H9 (cell line): ENCODE measurements at regions not wholly inside any gene's neighbourhood (a gene's known extent, or its start where the extent isn't known, plus 50 kb on each side); places are given as distances from the start of the nearest gene placed in this dataset.

Experiments used
- DNase-seq: peaks from one replicate; pipeline ENCODE4 v3.0.0-alpha.2; 2017
- H2AFZ ChIP-seq: one replicate; pipeline ENCODE4 v1.6.1; 2013; ENCODE audit warnings: mild to moderate bottlenecking, low read length, control low read depth, moderate library complexity
- H2AK5ac ChIP-seq: 2 replicates; pipeline ENCODE4 v1.6.1; 2013; ENCODE audit warnings: low read length, control low read depth, mixed read lengths; ENCODE audit not compliant: insufficient read length
- H2BK120ac ChIP-seq: one replicate; pipeline ENCODE4 v1.6.1; 2013; ENCODE audit warnings: low read depth, mild to moderate bottlenecking, low read length, control low read depth, inconsistent platforms; ENCODE audit not compliant: poor library complexity, severe bottlenecking
- H2BK12ac ChIP-seq: 2 replicates; pipeline ENCODE4 v1.6.1; 2013; ENCODE audit warnings: low read length, control low read depth, mixed read lengths, low read depth; ENCODE audit not compliant: insufficient read length
- H2BK15ac ChIP-seq: 2 replicates; pipeline ENCODE4 v1.6.1; 2013; ENCODE audit warnings: low read depth, low read length, control low read depth
- H2BK20ac ChIP-seq: one replicate; pipeline ENCODE4 v1.6.1; 2013; ENCODE audit warnings: low read depth, mild to moderate bottlenecking, low read length, control low read depth, inconsistent platforms; ENCODE audit not compliant: poor library complexity, severe bottlenecking
- H2BK5ac ChIP-seq: 2 replicates; pipeline ENCODE4 v1.6.1; 2013; ENCODE audit warnings: low read length, control low read depth, mixed read lengths; ENCODE audit not compliant: insufficient read length
- H3K14ac ChIP-seq: 2 replicates; pipeline ENCODE4 v1.6.1; 2013; ENCODE audit warnings: low read length, control low read depth; ENCODE audit not compliant: insufficient read depth
- H3K18ac ChIP-seq: 2 replicates; pipeline ENCODE4 v1.6.1; 2013; ENCODE audit warnings: low read depth, mild to moderate bottlenecking, mixed read lengths, low read length, control low read depth; ENCODE audit not compliant: insufficient read length
- H3K23ac ChIP-seq: 2 replicates; pipeline ENCODE4 v1.6.1; 2013; ENCODE audit warnings: low read length, control low read depth, mixed read lengths, low read depth; ENCODE audit not compliant: insufficient read length
- H3K23me2 ChIP-seq: 2 replicates; pipeline ENCODE4 v1.6.1; 2013; ENCODE audit warnings: low read depth, mild to moderate bottlenecking, mixed read lengths, low read length, control low read depth; ENCODE audit not compliant: insufficient read length, poor library complexity, severe bottlenecking
- H3K27ac ChIP-seq: 2 replicates; pipeline ENCODE4 v1.5.1; 2013; ENCODE audit warnings: low read length, control low read depth, mixed read lengths, low read depth; ENCODE audit not compliant: insufficient read length
- H3K27me3 ChIP-seq: 2 replicates; pipeline ENCODE4 v1.6.1; 2013; ENCODE audit warnings: low read length, control low read depth, inconsistent platforms; ENCODE audit not compliant: insufficient read depth
- H3K4ac ChIP-seq: 2 replicates; pipeline ENCODE4 v1.6.1; 2013; ENCODE audit warnings: low read depth, mild to moderate bottlenecking, control low read depth, inconsistent platforms, low read length, moderate library complexity
- H3K4me1 ChIP-seq: 2 replicates; pipeline ENCODE4 v1.6.1; 2013; ENCODE audit warnings: low read length, control low read depth, inconsistent platforms; ENCODE audit not compliant: insufficient read depth
- H3K4me2 ChIP-seq: 2 replicates; pipeline ENCODE4 v1.6.1; 2013; ENCODE audit warnings: low read length, control low read depth, mixed read lengths; ENCODE audit not compliant: insufficient read length, insufficient read depth
- H3K56ac ChIP-seq: 2 replicates; pipeline ENCODE4 v1.6.1; 2013; ENCODE audit warnings: low read depth, mild to moderate bottlenecking, mixed read lengths, low read length, control low read depth; ENCODE audit not compliant: insufficient read length
- H3K79me1 ChIP-seq: 2 replicates; pipeline ENCODE4 v1.6.1; 2013; ENCODE audit warnings: low read depth, mild to moderate bottlenecking, moderate library complexity, low read length, control low read depth, inconsistent platforms; ENCODE audit not compliant: insufficient read depth, poor library complexity, severe bottlenecking
- H3K79me2 ChIP-seq: 2 replicates; pipeline ENCODE4 v1.6.1; 2013; ENCODE audit warnings: low read length, control low read depth, inconsistent platforms; ENCODE audit not compliant: insufficient read depth
- H3K9ac ChIP-seq: 2 replicates; pipeline ENCODE4 v1.6.1; 2013; ENCODE audit warnings: low read length, control low read depth, mixed read lengths; ENCODE audit not compliant: insufficient read length; ENCODE audit errors: extremely low read depth
- H3K9me3 ChIP-seq: one replicate; pipeline ENCODE4 v1.6.1; 2013; ENCODE audit warnings: low read depth, low read length, inconsistent platforms; ENCODE audit not compliant: control insufficient read depth
- H3T11ph ChIP-seq: one replicate; pipeline ENCODE4 v1.6.1; 2013; ENCODE audit warnings: mild to moderate bottlenecking, low read length, control low read depth, inconsistent platforms
- H4K20me1 ChIP-seq: one replicate; pipeline ENCODE4 v1.6.1; 2013; ENCODE audit not compliant: control insufficient read depth, insufficient read length, insufficient read depth
- H4K5ac ChIP-seq: 2 replicates; pipeline ENCODE4 v1.6.1; 2013; ENCODE audit warnings: low read depth, mild to moderate bottlenecking, mixed read lengths, low read length, control low read depth; ENCODE audit not compliant: insufficient read length
- H4K8ac ChIP-seq: replicated peaks from 2 replicates; pipeline ENCODE4 v1.6.1; 2013; ENCODE audit warnings: low read length, control low read depth, mixed read lengths, low read depth; ENCODE audit not compliant: insufficient read length
- H4K91ac ChIP-seq: 2 replicates; pipeline ENCODE4 v1.6.1; 2013; ENCODE audit warnings: low read depth, mild to moderate bottlenecking, moderate library complexity, mixed read lengths, low read length, control low read depth; ENCODE audit not compliant: insufficient read length
- H3K27ac Mint-ChIP-seq, 3 experiments: 2 replicates in 2 of 3; 3 replicates in 1 of 3; pipeline ENCODE4 v1.8.0; 2020 to 2021; ENCODE audit warnings: mixed read lengths in 3 of 3, mild to moderate bottlenecking in 1 of 3, moderate library complexity in 1 of 3
- H3K27me3 Mint-ChIP-seq: 2 replicates; pipeline ENCODE4 v1.8.0; 2021; ENCODE audit warnings: low read depth, mild to moderate bottlenecking, moderate library complexity, mixed read lengths
- H3K36me3 Mint-ChIP-seq, 3 experiments: 2 replicates in 2 of 3; 3 replicates in 1 of 3; pipeline ENCODE4 v1.8.0; 2020 to 2021; ENCODE audit warnings: low read depth in 3 of 3, mixed read lengths in 3 of 3; ENCODE audit not compliant: insufficient read depth in 1 of 3
- H3K4me1 Mint-ChIP-seq, 2 experiments: 2 replicates each; pipeline ENCODE4 v1.8.0; 2020; ENCODE audit warnings: mixed read lengths in 2 of 2
- H3K4me3 Mint-ChIP-seq, 2 experiments: 2 replicates in 1 of 2; 3 replicates in 1 of 2; pipeline ENCODE4 v1.8.0; 2020 to 2021; ENCODE audit warnings: mild to moderate bottlenecking in 2 of 2, mixed read lengths in 2 of 2, moderate library complexity in 1 of 2
- H3K9me3 Mint-ChIP-seq, 2 experiments: 2 replicates in 1 of 2; 3 replicates in 1 of 2; pipeline ENCODE4 v1.8.0; 2020; ENCODE audit warnings: mild to moderate bottlenecking in 2 of 2, mixed read lengths in 2 of 2, moderate library complexity in 1 of 2
- WGBS: extraction: QIAGEN DNeasy Blood & Tissue Kit; methylation state at CpG from one replicate; pipeline ENCODE4 v1.1.7; 2013; ENCODE audit warnings: missing lambda C conversion rate, low lambda C conversion rate, mixed read lengths; ENCODE audit not compliant: insufficient read length; ENCODE audit errors: extremely low coverage; 5-methylcytosine and 5-hydroxymethylcytosine counted together
- TF ChIP-seq, protein P1 (sequence below): fragments of 200-600 bp; sonication (generic); conservative IDR thresholded peaks from 3 replicates; pipeline ENCODE4 v1.8.0; 2021; ENCODE audit warnings: antibody characterized with exemption, mild to moderate bottlenecking

- H3K4me3 Mint-ChIP-seq: no peak overlapping the region
- TF ChIP-seq, protein P1, sequence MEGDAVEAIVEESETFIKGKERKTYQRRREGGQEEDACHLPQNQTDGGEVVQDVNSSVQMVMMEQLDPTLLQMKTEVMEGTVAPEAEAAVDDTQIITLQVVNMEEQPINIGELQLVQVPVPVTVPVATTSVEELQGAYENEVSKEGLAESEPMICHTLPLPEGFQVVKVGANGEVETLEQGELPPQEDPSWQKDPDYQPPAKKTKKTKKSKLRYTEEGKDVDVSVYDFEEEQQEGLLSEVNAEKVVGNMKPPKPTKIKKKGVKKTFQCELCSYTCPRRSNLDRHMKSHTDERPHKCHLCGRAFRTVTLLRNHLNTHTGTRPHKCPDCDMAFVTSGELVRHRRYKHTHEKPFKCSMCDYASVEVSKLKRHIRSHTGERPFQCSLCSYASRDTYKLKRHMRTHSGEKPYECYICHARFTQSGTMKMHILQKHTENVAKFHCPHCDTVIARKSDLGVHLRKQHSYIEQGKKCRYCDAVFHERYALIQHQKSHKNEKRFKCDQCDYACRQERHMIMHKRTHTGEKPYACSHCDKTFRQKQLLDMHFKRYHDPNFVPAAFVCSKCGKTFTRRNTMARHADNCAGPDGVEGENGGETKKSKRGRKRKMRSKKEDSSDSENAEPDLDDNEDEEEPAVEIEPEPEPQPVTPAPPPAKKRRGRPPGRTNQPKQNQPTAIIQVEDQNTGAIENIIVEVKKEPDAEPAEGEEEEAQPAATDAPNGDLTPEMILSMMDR: no peak
- H3K9me3 ChIP-seq: no peaks in the 10 kb centered on the region
- no peak overlapping the region for H2BK15ac ChIP-seq
- no peaks in the 10 kb centered on the region for H4K20me1 ChIP-seq
- no peak overlapping the region for H3K18ac ChIP-seq
- no peaks in the 10 kb centered on the region for H3K9me3 Mint-ChIP-seq
- no peak overlapping the region for H4K91ac ChIP-seq
- no peak overlapping the region for H2AK5ac ChIP-seq
- H3K27me3 ChIP-seq: 0 out of 2 replicates have a peak, but pooled peaks cover 2% of the 10 kb centered on the region
- H3K4me2 ChIP-seq: no peak overlapping the region
- H3K4me1 Mint-ChIP-seq: no peaks in the 10 kb centered on the region
- no peak overlapping the region for H3K56ac ChIP-seq
- no peak overlapping the region for H3K4ac ChIP-seq
- H3K4me1 ChIP-seq: no peaks in the 10 kb centered on the region
- no CpG with 5 or more reads among the region's 2 CpGs for WGBS
- no peak overlapping the region for H3K9ac ChIP-seq
- no peaks in the 10 kb centered on the region for H3K79me1 ChIP-seq
- DNase-seq: no peak
- no peaks in the 10 kb centered on the region for H3K79me2 ChIP-seq
- no peaks in the 10 kb centered on the region for H3K23me2 ChIP-seq
- H2BK12ac ChIP-seq: no peak overlapping the region
- H3K27me3 Mint-ChIP-seq: peaks cover 2% of the 10 kb centered on the region
- H3K23ac ChIP-seq: no peak overlapping the region
- H4K8ac ChIP-seq: no peak overlapping the region
- H2BK5ac ChIP-seq: no peak overlapping the region
- H3K27ac Mint-ChIP-seq: no peak overlapping the region
- H3K27ac ChIP-seq: no peak overlapping the region
- H2AFZ ChIP-seq: no peak overlapping the region
- H4K5ac ChIP-seq: no peak overlapping the region
- no peak overlapping the region for H2BK120ac ChIP-seq
- H3T11ph ChIP-seq: no peak overlapping the region
- no peaks in the 10 kb centered on the region for H3K36me3 Mint-ChIP-seq
- H3K14ac ChIP-seq: no peak overlapping the region
- H2BK20ac ChIP-seq: no peak overlapping the region
These were observed 472.7 kb upstream of the CFAP20DC start for GRCh38 chr3:59522550-59522949.
